ENCODE measurements at regions not wholly inside any gene's neighbourhood (a gene's known extent, or its start where the extent isn't known, plus 50 kb on each side); places are given as distances from the start of the nearest gene placed in this dataset.

DNA sequence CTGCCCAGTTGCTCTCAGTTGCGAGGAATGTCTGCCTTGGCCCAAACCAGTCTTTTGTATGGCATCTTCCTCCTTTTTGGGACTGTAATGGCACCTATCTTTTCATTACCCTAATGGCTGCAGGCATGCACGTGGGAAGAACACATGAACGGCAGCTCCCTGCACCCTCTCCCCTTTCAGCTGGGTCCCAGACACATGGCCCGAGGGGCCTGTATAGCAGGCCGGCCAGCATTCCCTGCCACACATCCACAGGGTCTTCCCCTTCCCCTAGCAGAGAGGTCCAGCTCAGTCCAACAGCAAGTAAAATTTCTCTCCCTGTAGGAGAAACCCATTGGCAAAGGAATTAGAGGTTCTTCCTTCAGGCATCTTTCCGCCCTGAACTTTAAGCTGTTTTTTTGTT lies 829.1 kb upstream of the AGA start:
- TF ChIP-seq, protein P1, sequence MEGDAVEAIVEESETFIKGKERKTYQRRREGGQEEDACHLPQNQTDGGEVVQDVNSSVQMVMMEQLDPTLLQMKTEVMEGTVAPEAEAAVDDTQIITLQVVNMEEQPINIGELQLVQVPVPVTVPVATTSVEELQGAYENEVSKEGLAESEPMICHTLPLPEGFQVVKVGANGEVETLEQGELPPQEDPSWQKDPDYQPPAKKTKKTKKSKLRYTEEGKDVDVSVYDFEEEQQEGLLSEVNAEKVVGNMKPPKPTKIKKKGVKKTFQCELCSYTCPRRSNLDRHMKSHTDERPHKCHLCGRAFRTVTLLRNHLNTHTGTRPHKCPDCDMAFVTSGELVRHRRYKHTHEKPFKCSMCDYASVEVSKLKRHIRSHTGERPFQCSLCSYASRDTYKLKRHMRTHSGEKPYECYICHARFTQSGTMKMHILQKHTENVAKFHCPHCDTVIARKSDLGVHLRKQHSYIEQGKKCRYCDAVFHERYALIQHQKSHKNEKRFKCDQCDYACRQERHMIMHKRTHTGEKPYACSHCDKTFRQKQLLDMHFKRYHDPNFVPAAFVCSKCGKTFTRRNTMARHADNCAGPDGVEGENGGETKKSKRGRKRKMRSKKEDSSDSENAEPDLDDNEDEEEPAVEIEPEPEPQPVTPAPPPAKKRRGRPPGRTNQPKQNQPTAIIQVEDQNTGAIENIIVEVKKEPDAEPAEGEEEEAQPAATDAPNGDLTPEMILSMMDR (IDR thresholded peaks at IDR 0.05; ENCODE audit: insufficient read depth, low read depth, low read length): no peak
- TF ChIP-seq EZH2 (IDR thresholded peaks at IDR 0.05; ENCODE audit: insufficient read depth, low read length): no peak
